ENCODE measurements at regions not wholly inside any gene's neighbourhood (a gene's known extent, or its start where the extent isn't known, plus 50 kb on each side); places are given as distances from the start of the nearest gene placed in this dataset.

- no peak for TF ChIP-seq CTCF (IDR thresholded peaks at IDR 0.05; ENCODE audit: insufficient read depth, low read length, poor library complexity, severe bottlenecking)
- peak; percentile 56 for DNase-seq (ENCODE audit: low read depth)
- Histone ChIP-seq H3K36me3 (ENCODE audit: control insufficient read depth, insufficient read depth, low read length) (no peaks in the 10 kb centered on the region), H3K4me3 (ENCODE audit: low read depth, low read length) (no peak overlapping the region), H3K27me3 (ENCODE audit: control insufficient read depth, insufficient read depth, low read length) (no peaks in the 10 kb centered on the region)
These were observed 1234.7 kb downstream of the NSUN3 start for GRCh38 chr3:95297581-95297980.

- no peak for TF ChIP-seq CTCF (IDR thresholded peaks at IDR 0.05; ENCODE audit: insufficient read depth, low read length, poor library complexity, severe bottlenecking)
- Histone ChIP-seq H3K27me3 (ENCODE audit: control insufficient read depth, insufficient read depth, low read length) (no peaks in the 10 kb centered on the region), H3K36me3 (ENCODE audit: control insufficient read depth, insufficient read depth, low read length) (no peaks in the 10 kb centered on the region), H3K4me3 (ENCODE audit: low read depth, low read length) (no peak overlapping the region)
- peak; percentile 48 for DNase-seq (ENCODE audit: low read depth)
These were observed 1239.2 kb downstream of the NSUN3 start for GRCh38 chr3:95302044-95302443.

GRCh38 chr3:95310560-95310959 is 1247.7 kb downstream of the NSUN3 start:
- no peaks in the 10 kb centered on the region for H3K36me3 ChIP-seq (ENCODE audit: control insufficient read depth, insufficient read depth, low read length)
- DNase-seq (ENCODE audit: low read depth), result no peak
- no peaks in the 10 kb centered on the region for H3K27me3 ChIP-seq (ENCODE audit: control insufficient read depth, insufficient read depth, low read length)
- no peak for TF ChIP-seq CTCF (IDR thresholded peaks at IDR 0.05; ENCODE audit: insufficient read depth, low read length, poor library complexity, severe bottlenecking)
- H3K4me3 ChIP-seq (ENCODE audit: low read depth, low read length), result no peak overlapping the region

DNA sequence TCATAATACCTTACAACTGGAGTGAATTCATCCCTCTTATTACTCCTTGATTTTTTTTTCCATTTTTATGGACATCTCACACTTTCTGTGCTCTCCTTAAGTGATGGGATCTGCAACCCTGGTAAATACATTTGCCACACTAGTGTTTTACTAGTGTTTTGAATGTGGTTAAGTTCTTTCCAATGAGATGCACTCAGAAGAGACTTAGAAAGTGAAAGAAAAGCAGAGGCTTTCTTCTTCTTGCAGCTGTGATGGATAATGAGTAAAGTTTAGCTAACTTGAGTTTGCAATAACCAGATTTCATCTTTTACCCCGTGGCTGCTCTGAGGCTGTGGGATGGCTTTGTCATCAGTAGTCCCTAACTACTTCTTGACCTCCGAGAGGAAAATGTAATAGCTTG is 1248.4 kb downstream of the NSUN3 start:
- no peaks in the 10 kb centered on the region for H3K27me3 ChIP-seq (ENCODE audit: control insufficient read depth, insufficient read depth, low read length)
- no peak for TF ChIP-seq CTCF (IDR thresholded peaks at IDR 0.05; ENCODE audit: insufficient read depth, low read length, poor library complexity, severe bottlenecking)

GRCh38 chr3:95312650-95313049 is 1249.8 kb downstream of the NSUN3 start:
- no peak for DNase-seq (ENCODE audit: low read depth)
- Histone ChIP-seq H3K27me3 (ENCODE audit: control insufficient read depth, insufficient read depth, low read length) (no peaks in the 10 kb centered on the region), H3K36me3 (ENCODE audit: control insufficient read depth, insufficient read depth, low read length) (no peaks in the 10 kb centered on the region), H3K4me3 (ENCODE audit: low read depth, low read length) (no peak overlapping the region)
- no peak for TF ChIP-seq CTCF (IDR thresholded peaks at IDR 0.05; ENCODE audit: insufficient read depth, low read length, poor library complexity, severe bottlenecking)

More for the DNA sequence above, 1248.4 kb downstream of the NSUN3 start:
- no peak overlapping the region for H3K4me3 ChIP-seq (ENCODE audit: low read depth, low read length)
- no peak for DNase-seq (ENCODE audit: low read depth)
- H3K36me3 ChIP-seq (ENCODE audit: control insufficient read depth, insufficient read depth, low read length), result no peaks in the 10 kb centered on the region

DNA sequence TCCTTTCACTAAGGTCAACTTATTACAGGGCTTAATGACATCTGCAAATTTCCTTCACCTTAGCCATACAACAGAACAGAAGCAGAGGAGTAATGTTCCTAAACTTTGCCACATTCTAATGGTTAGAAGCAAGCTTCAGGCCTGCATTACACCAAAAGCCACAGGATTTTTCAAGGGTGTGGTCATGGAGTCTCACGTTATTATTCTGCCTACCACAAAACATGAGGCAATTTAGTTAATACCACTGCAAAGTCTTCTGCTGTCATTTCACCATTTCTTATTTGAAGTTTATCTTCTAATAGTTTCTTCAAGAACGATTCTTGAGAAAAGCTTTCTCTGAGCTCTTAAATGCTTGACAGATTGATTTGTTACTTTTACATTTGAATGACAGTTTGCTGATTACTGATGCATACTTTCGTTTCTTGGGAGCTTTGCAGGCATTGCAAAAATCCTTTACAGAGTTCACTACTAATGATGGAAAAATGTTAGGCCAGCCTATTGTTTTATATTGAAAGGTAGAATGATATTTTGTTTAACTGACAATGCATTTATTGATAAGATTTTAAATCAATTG is 1257.1 kb downstream of the NSUN3 start:
- no peaks in the 10 kb centered on the region for H3K36me3 ChIP-seq (ENCODE audit: control insufficient read depth, insufficient read depth, low read length)
- no peak overlapping the region for H3K4me3 ChIP-seq (ENCODE audit: low read depth, low read length)
- TF ChIP-seq CTCF (IDR thresholded peaks at IDR 0.05; ENCODE audit: insufficient read depth, low read length, poor library complexity, severe bottlenecking), result no peak
- DNase-seq (ENCODE audit: low read depth), result peak; percentile 29
- no peaks in the 10 kb centered on the region for H3K27me3 ChIP-seq (ENCODE audit: control insufficient read depth, insufficient read depth, low read length)

All from kidney epithelial cell (primary cell).